IMR-90 (cell line): ENCODE measurements at regions not wholly inside any gene's neighbourhood (a gene's known extent, or its start where the extent isn't known, plus 50 kb on each side); places are given as distances from the start of the nearest gene placed in this dataset.

Source experiments
- ATAC-seq: fragments of 200-7000 bp; cut with Tn5 transposase; 2 replicates; pipeline ENCODE4 v1.9.1; 2020; ENCODE audit warnings: low read depth, mild to moderate bottlenecking, moderate library complexity
- BruUV-seq: library from RNA; stranded (reverse); fragments of 400-500 nt; replicated peaks from 2 replicates; lab custom pipeline; 2021; lab: Mats Ljungman, UMichigan
- CTCF ChIA-PET: fragments of 300-600 bp; formaldehyde crosslinking; extraction: SDS; loops from one replicate; lab custom pipeline; 2021; ENCODE audit warnings: antibody characterized with exemption; lab: Yijun Ruan, JAX
- POLR2A ChIA-PET: fragments of 300-600 bp; sonication (Branson Sonifier 250); formaldehyde crosslinking; loops from one replicate; lab custom pipeline; 2022; ENCODE audit warnings: antibody characterized with exemption; ENCODE audit not compliant: unreplicated experiment; lab: Charles Lee
- DNase-seq: peaks from one replicate; pipeline ENCODE4 v3.0.0; 2013
- H2AFZ ChIP-seq: replicated peaks from 2 replicates; pipeline ENCODE3; 2013; ENCODE audit warnings: low read length, mild to moderate bottlenecking; ENCODE audit not compliant: poor library complexity
- H2AK5ac ChIP-seq: 2 replicates; pipeline ENCODE4 v1.6.1; 2013; ENCODE audit warnings: low read depth, low read length, inconsistent platforms
- H2AK9ac ChIP-seq: replicated peaks from 2 replicates; pipeline ENCODE3; 2013; ENCODE audit warnings: mild to moderate bottlenecking, low read depth, low read length, moderate library complexity; ENCODE audit not compliant: poor library complexity
- H2BK120ac ChIP-seq: 2 replicates; pipeline ENCODE4 v1.6.1; 2013; ENCODE audit warnings: low read depth, low read length, inconsistent platforms
- H2BK15ac ChIP-seq: 3 replicates; pipeline ENCODE4 v1.6.1; 2013; ENCODE audit warnings: low read depth, low read length, inconsistent platforms
- H2BK20ac ChIP-seq: 2 replicates; pipeline ENCODE4 v1.6.1; 2013; ENCODE audit warnings: low read depth, mild to moderate bottlenecking, inconsistent platforms, low read length, moderate library complexity
- H2BK5ac ChIP-seq: 2 replicates; pipeline ENCODE4 v1.6.1; 2013; ENCODE audit warnings: mild to moderate bottlenecking, low read depth, low read length, inconsistent platforms; ENCODE audit not compliant: poor library complexity, severe bottlenecking
- H3K14ac ChIP-seq: replicated peaks from 2 replicates; pipeline ENCODE4 v1.6.1; 2013; ENCODE audit warnings: low read depth, low read length, inconsistent platforms
- H3K18ac ChIP-seq: 2 replicates; pipeline ENCODE4 v1.6.1; 2013; ENCODE audit warnings: low read depth, low read length, control low read depth
- H3K23ac ChIP-seq: 2 replicates; pipeline ENCODE4 v1.6.1; 2013; ENCODE audit warnings: low read depth, low read length, inconsistent platforms
- H3K27ac ChIP-seq: 2 replicates; pipeline ENCODE4 v1.5.1; 2013; ENCODE audit warnings: mild to moderate bottlenecking, control low read depth, low read length; ENCODE audit not compliant: insufficient read depth
- H3K27me3 ChIP-seq: 2 replicates; pipeline ENCODE4 v1.6.1; 2013; ENCODE audit warnings: low read length; ENCODE audit not compliant: control insufficient read depth, insufficient read depth
- H3K36me3 ChIP-seq: 2 replicates; pipeline ENCODE4 v1.6.1; 2013; ENCODE audit warnings: low read length, mixed read lengths; ENCODE audit not compliant: control insufficient read depth, insufficient read depth
- H3K4ac ChIP-seq: 2 replicates; pipeline ENCODE4 v1.6.1; 2013; ENCODE audit warnings: low read depth, low read length, inconsistent platforms
- H3K4me1 ChIP-seq: 2 replicates; pipeline ENCODE4 v1.6.1; 2013; ENCODE audit warnings: low read length, mixed read lengths; ENCODE audit not compliant: control insufficient read depth, insufficient read depth
- H3K4me2 ChIP-seq: 2 replicates; pipeline ENCODE4 v1.6.1; 2013; ENCODE audit warnings: low read depth, mild to moderate bottlenecking, control low read depth, low read length, moderate library complexity
- H3K4me3 ChIP-seq: 2 replicates; pipeline ENCODE4 v1.5.1; 2013; ENCODE audit warnings: low read depth, mild to moderate bottlenecking, control low read depth, low read length, moderate library complexity; ENCODE audit not compliant: insufficient read depth
- H3K56ac ChIP-seq: 2 replicates; pipeline ENCODE4 v1.6.1; 2013; ENCODE audit warnings: low read length, inconsistent platforms; ENCODE audit not compliant: insufficient read depth; ENCODE audit errors: extremely low read depth
- H3K79me1 ChIP-seq, 2 experiments: 2 replicates each; pipeline ENCODE4 v1.6.1; 2013; ENCODE audit warnings: low read length in 2 of 2, inconsistent platforms in 1 of 2, low read depth in 1 of 2
- H3K9ac ChIP-seq: 2 replicates; pipeline ENCODE4 v1.6.1; 2013; ENCODE audit warnings: low read depth, low read length, control low read depth
- H3K9me1 ChIP-seq: 2 replicates; pipeline ENCODE4 v1.6.1; 2013; ENCODE audit warnings: low read length, inconsistent platforms; ENCODE audit not compliant: insufficient read depth
- H3K9me3 ChIP-seq: 2 replicates; pipeline ENCODE4 v1.6.1; 2013; ENCODE audit warnings: low read length; ENCODE audit not compliant: control insufficient read depth, insufficient read depth
- H4K20me1 ChIP-seq: 2 replicates; pipeline ENCODE4 v1.6.1; 2013; ENCODE audit warnings: low read length, inconsistent platforms; ENCODE audit not compliant: insufficient read depth
- H4K5ac ChIP-seq: 2 replicates; pipeline ENCODE4 v1.6.1; 2013; ENCODE audit warnings: mild to moderate bottlenecking, low read depth, low read length, control low read depth
- H4K8ac ChIP-seq, 2 experiments: 2 replicates each; pipeline ENCODE4 v1.6.1; 2013; ENCODE audit warnings: low read depth in 2 of 2, low read length in 2 of 2, control low read depth in 1 of 2, inconsistent platforms in 1 of 2
- H4K91ac ChIP-seq: 2 replicates; pipeline ENCODE4 v1.6.1; 2013; ENCODE audit warnings: low read depth, low read length, inconsistent platforms; ENCODE audit not compliant: insufficient read depth
- CHD1 ChIP-seq: IDR thresholded peaks from 2 replicates; pipeline ENCODE4 v1.6.1; 2012; ENCODE audit warnings: low read depth, low read length, improper control_type of control experiment
- FOS ChIP-seq: fragments of 150-350 bp; IDR thresholded peaks from 2 replicates; pipeline ENCODE4 v1.6.1; 2016; ENCODE audit warnings: low read depth, low read length
- MXI1 ChIP-seq: IDR thresholded peaks from 2 replicates; pipeline ENCODE4 v1.6.1; 2012; ENCODE audit warnings: low read depth, mild to moderate bottlenecking, low read length, moderate library complexity, borderline replicate concordance
- WGBS, 2 experiments: methylation state at CpG; one replicate each; pipeline versions ENCODE4 v1.1.5 to v1.1.7; 2013; ENCODE audit warnings: missing lambda C conversion rate in 2 of 2; ENCODE audit not compliant: insufficient read length in 1 of 2; ENCODE audit errors: extremely low coverage in 2 of 2; 5-methylcytosine and 5-hydroxymethylcytosine counted together
- dilution Hi-C: fragments of 300-500 bp; cut with HindIII; formaldehyde crosslinking; loops from one replicate; pipeline ENCODE4 v1.14.3; 2018; ENCODE audit warnings: low sequenced_read_pairs; ENCODE audit not compliant: unreplicated experiment
- in situ Hi-C: fragments of 300-500 bp; cut with MboI; formaldehyde crosslinking; loops from 3 replicates; pipeline ENCODE4 v1.14.3; 2019; ENCODE audit warnings: low sequenced_read_pairs, inconsistent platforms, mixed read lengths
- intact Hi-C: fragments of 100-400 bp; cut with micrococcal nuclease; formaldehyde crosslinking; loops from 2 replicates; pipeline ENCODE4 v1.10.0; 2022

DNA sequence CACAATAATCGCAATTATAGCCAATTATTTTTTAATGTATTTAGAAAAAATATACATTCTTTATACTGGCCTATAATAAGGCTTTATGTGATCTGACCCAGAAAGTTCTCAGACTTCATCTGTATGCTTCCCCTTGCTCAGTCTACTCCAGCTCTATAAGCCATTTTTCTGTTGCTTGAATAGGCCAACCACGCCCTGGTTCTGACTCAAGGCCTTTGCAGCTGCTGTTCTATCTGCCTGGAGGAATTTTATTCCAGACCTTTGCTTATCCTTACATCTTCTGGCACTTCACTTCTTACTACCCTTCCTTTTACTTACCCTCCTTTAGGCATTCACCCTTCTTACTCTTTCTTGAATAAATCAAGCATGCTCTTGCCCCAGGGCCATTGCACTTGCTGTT is 54.9 kb upstream of the PDE3B start:
- Histone ChIP-seq H2BK20ac (no peak overlapping the region), H2BK5ac (no peak overlapping the region), H4K8ac (no peak overlapping the region), H2BK15ac (no peak overlapping the region), H3K18ac (no peak overlapping the region), H4K20me1 (no peaks in the 10 kb centered on the region), H3K27me3 (no peaks in the 10 kb centered on the region), H2AK5ac (no peak overlapping the region), H3K14ac (no peak overlapping the region), H2AFZ (no peak overlapping the region), H3K4me2 (no peak overlapping the region), H3K9me3 (no peaks in the 10 kb centered on the region), H3K23ac (no peak overlapping the region), H4K5ac (no peak overlapping the region), H2BK120ac (no peak overlapping the region), H3K4me1 (no peaks in the 10 kb centered on the region), H3K4me3 (no peak overlapping the region), H3K4ac (no peak overlapping the region), H4K91ac (no peak overlapping the region), H2AK9ac (no peak overlapping the region), H3K56ac (no peak overlapping the region), H3K36me3 (no peaks in the 10 kb centered on the region), H3K9me1 (no peaks in the 10 kb centered on the region), H3K79me1 (no peaks in the 10 kb centered on the region), H3K27ac (no peak overlapping the region), H3K9ac (no peak overlapping the region)
- dilution Hi-C loops (no loop called here), intact Hi-C loops (no loop called here), in situ Hi-C loops (no loop called here)
- ATAC-seq = no peak
- BruUV-seq = no TSS peak
- no peak for DNase-seq
- no peak for TF ChIP-seq CHD1
- TF ChIP-seq MXI1 = no peak
- TF ChIP-seq FOS = no peak
- ChIA-PET POLR2A (no interaction called here), CTCF (interaction anchor here (0.6 kb wide), 1 partner anchor 54 kb away, joined by 5 read pairs; no protein-coding TSS in a partner anchor)
- WGBS, 2 experiments = no CpG with 5 or more reads among the region's 2 CpGs
